OCI-LY7 (cell line): ENCODE measurements at regions not wholly inside any gene's neighbourhood (a gene's known extent, or its start where the extent isn't known, plus 50 kb on each side); places are given as distances from the start of the nearest gene placed in this dataset.

Experiments
- BruUV-seq: library from RNA; stranded (reverse); fragments of 400-500 nt; replicated peaks from 2 replicates; lab custom pipeline; 2021; lab: Mats Ljungman, UMichigan
- CTCF ChIA-PET: fragments of 300-600 bp; sonication (Branson Sonifier 250); formaldehyde crosslinking; loops from one replicate; lab custom pipeline; 2022; ENCODE audit warnings: antibody characterized with exemption; ENCODE audit not compliant: unreplicated experiment; lab: Charles Lee
- POLR2A ChIA-PET: fragments of 300-600 bp; sonication (Branson Sonifier 250); formaldehyde crosslinking; loops from one replicate; lab custom pipeline; 2022; ENCODE audit warnings: antibody characterized with exemption; lab: Charles Lee
- DNase-seq: peaks from one replicate; pipeline ENCODE4 v3.0.0-alpha.2; 2015; ENCODE audit warnings: low spot score
- H2AFZ ChIP-seq: fragments of 200-600 bp; sonication (generic), shearing (Covaris generic); 2 replicates; pipeline ENCODE4 v1.6.1; 2014; ENCODE audit warnings: mild to moderate bottlenecking, antibody characterized with exemption, low read length, moderate library complexity
- H3K27ac ChIP-seq: fragments of 200-600 bp; sonication (generic); 2 replicates; pipeline ENCODE4 v1.5.1; 2014; ENCODE audit warnings: mixed run types, low read depth, mild to moderate bottlenecking, moderate library complexity, low read length, inconsistent platforms; ENCODE audit not compliant: poor library complexity, severe bottlenecking
- H3K36me3 ChIP-seq: fragments of 200-600 bp; sonication (generic); 2 replicates; pipeline ENCODE4 v1.6.1; 2014; ENCODE audit warnings: mild to moderate bottlenecking, antibody characterized with exemption, low read length, moderate library complexity, mixed read lengths; ENCODE audit not compliant: insufficient read depth
- H3K4me1 ChIP-seq: fragments of 200-600 bp; sonication (generic); 2 replicates; pipeline ENCODE4 v1.5.1; 2014; ENCODE audit warnings: mild to moderate bottlenecking, low read length; ENCODE audit not compliant: insufficient read depth, poor library complexity, severe bottlenecking
- H3K4me2 ChIP-seq: fragments of 200-600 bp; sonication (generic); 2 replicates; pipeline ENCODE4 v1.6.1; 2014; ENCODE audit warnings: mild to moderate bottlenecking, low read length
- H3K4me3 ChIP-seq: fragments of 200-600 bp; sonication (generic); 2 replicates; pipeline ENCODE4 v1.5.1; 2014; ENCODE audit warnings: mild to moderate bottlenecking, low read depth, low read length; ENCODE audit not compliant: poor library complexity, severe bottlenecking
- H3K79me2 ChIP-seq: fragments of 200-600 bp; sonication (generic); 2 replicates; pipeline ENCODE4 v1.6.1; 2016; ENCODE audit warnings: low read depth, mild to moderate bottlenecking, low read length, moderate library complexity, mixed read lengths; ENCODE audit not compliant: insufficient read depth
- H3K9me2 ChIP-seq: fragments of 200-600 bp; sonication (generic); 2 replicates; pipeline ENCODE4 v1.6.1; 2016; ENCODE audit warnings: mild to moderate bottlenecking, low read length, mixed read lengths; ENCODE audit not compliant: insufficient read depth
- H3K9me3 ChIP-seq: fragments of 200-600 bp; sonication (generic); 2 replicates; pipeline ENCODE4 v1.6.1; 2014; ENCODE audit warnings: mild to moderate bottlenecking, mixed run types, low read length, mixed read lengths
- H4K20me1 ChIP-seq: fragments of 200-600 bp; sonication (generic); 2 replicates; pipeline ENCODE4 v1.6.1; 2014; ENCODE audit warnings: mild to moderate bottlenecking, antibody characterized with exemption, low read length, moderate library complexity, mixed read lengths; ENCODE audit not compliant: insufficient read depth
- EZH2phosphoT487 ChIP-seq: fragments of 200-600 bp; sonication (generic); IDR thresholded peaks from 2 replicates; pipeline ENCODE4 v1.6.1; 2018; ENCODE audit warnings: low read depth, borderline replicate concordance, mild to moderate bottlenecking, mixed run types, antibody characterized with exemption, low read length, moderate library complexity, mixed read lengths
- intact Hi-C: fragments of 100-400 bp; cut with micrococcal nuclease; formaldehyde crosslinking; loops from one replicate; pipeline ENCODE4 v1.10.0; 2022; ENCODE audit not compliant: unreplicated experiment
- TF ChIP-seq, protein P1 (sequence below): fragments of 200-600 bp; sonication (generic); conservative IDR thresholded peaks from 2 replicates; pipeline ENCODE4 v1.5.1; 2014; ENCODE audit warnings: mild to moderate bottlenecking, antibody characterized with exemption, low read length, moderate library complexity, mixed read lengths

DNA sequence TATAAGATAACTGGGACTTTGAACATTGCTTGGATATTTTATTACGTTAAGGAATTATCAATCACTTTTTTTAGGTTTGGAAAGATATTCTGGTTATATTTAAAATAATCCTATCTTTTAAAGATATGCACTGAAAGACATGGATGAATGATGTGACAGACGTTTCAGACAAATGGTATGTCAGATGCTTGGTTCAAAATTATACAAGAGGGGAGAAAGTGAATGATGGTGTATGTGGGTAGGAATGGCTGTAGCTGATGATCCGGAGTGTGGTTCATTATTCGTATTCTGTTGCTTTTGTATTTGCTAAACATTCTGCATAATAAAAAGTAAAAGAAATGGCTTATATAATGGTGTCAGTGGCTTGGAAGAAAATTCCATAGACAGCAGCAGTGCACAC is 51.0 kb upstream of the SNRPB2 start:
- Histone ChIP-seq H3K4me3 (no peak overlapping the region), H3K9me3 (no peaks in the 10 kb centered on the region), H3K9me2 (no peaks in the 10 kb centered on the region), H3K4me2 (no peak overlapping the region), H3K27ac (no peak overlapping the region), H2AFZ (no peak overlapping the region), H4K20me1 (no peaks in the 10 kb centered on the region), H3K79me2 (no peaks in the 10 kb centered on the region), H3K36me3 (no peaks in the 10 kb centered on the region), H3K4me1 (no peaks in the 10 kb centered on the region)
- intact Hi-C loops = no loop called here
- BruUV-seq = no TSS peak
- ChIA-PET CTCF (no interaction called here), POLR2A (no interaction called here)
- TF ChIP-seq, protein P1, sequence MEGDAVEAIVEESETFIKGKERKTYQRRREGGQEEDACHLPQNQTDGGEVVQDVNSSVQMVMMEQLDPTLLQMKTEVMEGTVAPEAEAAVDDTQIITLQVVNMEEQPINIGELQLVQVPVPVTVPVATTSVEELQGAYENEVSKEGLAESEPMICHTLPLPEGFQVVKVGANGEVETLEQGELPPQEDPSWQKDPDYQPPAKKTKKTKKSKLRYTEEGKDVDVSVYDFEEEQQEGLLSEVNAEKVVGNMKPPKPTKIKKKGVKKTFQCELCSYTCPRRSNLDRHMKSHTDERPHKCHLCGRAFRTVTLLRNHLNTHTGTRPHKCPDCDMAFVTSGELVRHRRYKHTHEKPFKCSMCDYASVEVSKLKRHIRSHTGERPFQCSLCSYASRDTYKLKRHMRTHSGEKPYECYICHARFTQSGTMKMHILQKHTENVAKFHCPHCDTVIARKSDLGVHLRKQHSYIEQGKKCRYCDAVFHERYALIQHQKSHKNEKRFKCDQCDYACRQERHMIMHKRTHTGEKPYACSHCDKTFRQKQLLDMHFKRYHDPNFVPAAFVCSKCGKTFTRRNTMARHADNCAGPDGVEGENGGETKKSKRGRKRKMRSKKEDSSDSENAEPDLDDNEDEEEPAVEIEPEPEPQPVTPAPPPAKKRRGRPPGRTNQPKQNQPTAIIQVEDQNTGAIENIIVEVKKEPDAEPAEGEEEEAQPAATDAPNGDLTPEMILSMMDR = no peak
- no peak for TF ChIP-seq EZH2phosphoT487
- DNase-seq = no peak

DNA sequence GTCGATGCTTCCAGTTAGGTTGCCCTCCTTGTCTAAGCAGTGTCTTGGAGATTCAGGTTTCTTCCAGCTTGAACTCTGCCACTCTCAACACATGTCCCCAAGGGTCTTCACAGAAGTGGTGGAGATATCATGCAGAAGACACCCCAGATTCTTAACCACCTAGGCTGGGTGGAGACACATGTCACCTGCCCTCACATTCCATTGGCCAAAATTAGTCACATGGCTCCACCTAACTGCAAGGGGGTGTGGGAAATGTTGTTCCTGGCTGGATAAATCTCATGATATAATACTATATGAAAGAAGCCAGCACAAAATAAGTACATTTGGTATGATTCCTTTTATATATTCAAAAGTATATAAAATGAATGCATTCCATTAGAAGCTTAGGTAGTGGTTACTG is 52.9 kb upstream of the SNRPB2 start:
- ChIA-PET CTCF (no interaction called here), POLR2A (interaction anchor here (0.7 to 1.4 kb wide), 2 partner anchors 11 to 1992 kb away, joined by 3 read pairs; no protein-coding TSS in a partner anchor)
- no peak overlapping the region for H3K4me2 ChIP-seq
- intact Hi-C loops = no loop called here
- no peak overlapping the region for H2AFZ ChIP-seq
- H3K9me3 ChIP-seq = no peaks in the 10 kb centered on the region
- no peak for DNase-seq
- no peak overlapping the region for H3K27ac ChIP-seq
- no peak for TF ChIP-seq EZH2phosphoT487
- H3K4me1 ChIP-seq = no peaks in the 10 kb centered on the region
- no peaks in the 10 kb centered on the region for H3K36me3 ChIP-seq
- H3K4me3 ChIP-seq = no peak overlapping the region
- no peaks in the 10 kb centered on the region for H3K9me2 ChIP-seq
- no peaks in the 10 kb centered on the region for H4K20me1 ChIP-seq
- BruUV-seq = no TSS peak
- H3K79me2 ChIP-seq = no peaks in the 10 kb centered on the region

DNA sequence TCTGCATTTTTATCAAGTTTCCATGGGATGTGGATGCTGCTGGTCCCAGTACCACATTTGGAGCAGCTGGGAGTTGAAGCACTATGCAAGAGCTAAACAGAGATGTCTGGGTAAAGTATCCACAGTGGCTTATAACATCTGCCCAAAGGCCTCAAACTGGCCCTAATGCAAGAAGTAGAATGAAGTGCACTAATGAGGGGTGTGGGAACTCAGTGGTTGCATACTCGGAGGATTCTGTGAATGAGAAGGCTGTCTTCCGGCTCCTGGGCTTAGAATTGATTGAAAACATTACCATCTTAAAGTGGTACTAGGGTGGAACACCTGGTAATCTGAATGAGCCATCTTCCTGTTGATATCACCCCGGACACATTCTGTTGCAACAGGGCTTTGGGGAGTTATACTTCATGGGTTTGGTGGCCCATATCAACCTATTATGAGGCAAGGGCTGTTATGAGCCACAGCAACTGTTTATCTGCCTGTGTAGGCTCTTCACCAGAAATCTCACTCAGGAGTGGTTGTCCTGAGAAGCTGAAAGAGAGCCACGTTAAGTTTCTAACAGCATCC is 54.7 kb upstream of the SNRPB2 start:
- BruUV-seq = no TSS peak
- H3K4me1 ChIP-seq = no peaks in the 10 kb centered on the region
- no peaks in the 10 kb centered on the region for H4K20me1 ChIP-seq
- H3K36me3 ChIP-seq = no peaks in the 10 kb centered on the region
- H3K9me3 ChIP-seq = no peaks in the 10 kb centered on the region
- H3K4me3 ChIP-seq = no peak overlapping the region
- no peaks in the 10 kb centered on the region for H3K9me2 ChIP-seq
- POLR2A ChIA-PET = interaction anchor here (0.5 kb wide), 1 partner anchor 101 kb away, joined by 4 read pairs; no protein-coding TSS in a partner anchor
- TF ChIP-seq, protein P1 = no peak
- no peak for TF ChIP-seq EZH2phosphoT487
- intact Hi-C loops = no loop called here
- no peak for DNase-seq
- H3K79me2 ChIP-seq = no peaks in the 10 kb centered on the region
- CTCF ChIA-PET = no interaction called here
- no peak overlapping the region for H2AFZ ChIP-seq
- no peak overlapping the region for H3K27ac ChIP-seq
- H3K4me2 ChIP-seq = no peak overlapping the region
